RWPE1 (cell line): ENCODE measurements at regions not wholly inside any gene's neighbourhood (a gene's known extent, or its start where the extent isn't known, plus 50 kb on each side); places are given as distances from the start of the nearest gene placed in this dataset.

ENCODE experiments used
- CTCF ChIA-PET: fragments of 350-600 bp; sonication (Branson Sonifier 250); formaldehyde crosslinking; extraction: SDS; loops from one replicate; lab custom pipeline; 2021; lab: Yijun Ruan, JAX
- POLR2A ChIA-PET: fragments of 400-600 bp; formaldehyde crosslinking; extraction: SDS; loops from one replicate; lab custom pipeline; 2020; ENCODE audit warnings: antibody characterized with exemption; ENCODE audit not compliant: low non-redundant PET; lab: Yijun Ruan, JAX
- DNase-seq: peaks from one replicate; pipeline ENCODE4 v3.0.0; 2012; ENCODE audit warnings: low spot score
- H3K27ac ChIP-seq: fragments of 450-650 bp; 2 replicates; pipeline ENCODE4 v1.5.1; 2017
- TF ChIP-seq, protein P1 (sequence below): fragments of 450-650 bp; conservative IDR thresholded peaks from 2 replicates; pipeline ENCODE4 v1.5.1; 2017; ENCODE audit warnings: low read depth, mild to moderate bottlenecking

DNA sequence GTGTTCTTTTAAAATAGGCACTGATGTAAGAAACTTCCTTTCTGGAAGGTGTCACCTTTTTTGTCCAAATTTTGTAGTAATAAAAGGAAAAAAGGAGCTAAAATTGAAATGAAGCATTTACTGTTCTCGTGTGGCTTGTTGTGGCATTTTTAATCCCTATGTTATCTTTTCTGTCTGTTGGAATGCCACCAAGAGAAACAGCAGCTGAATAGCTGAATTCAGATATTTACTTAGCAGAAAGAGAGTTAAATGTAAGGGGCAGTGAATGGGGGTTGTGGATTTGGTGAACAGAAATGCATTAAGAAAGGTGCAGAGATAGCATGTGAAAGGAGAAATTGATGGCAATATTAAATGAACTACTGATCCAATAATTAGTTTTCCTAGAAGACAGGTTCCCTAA is 573.6 kb upstream of the EPHA7 start:
- ChIA-PET POLR2A (no interaction called here), CTCF (no interaction called here)
- no peak overlapping the region for H3K27ac ChIP-seq
- DNase-seq: no peak
- TF ChIP-seq, protein P1, sequence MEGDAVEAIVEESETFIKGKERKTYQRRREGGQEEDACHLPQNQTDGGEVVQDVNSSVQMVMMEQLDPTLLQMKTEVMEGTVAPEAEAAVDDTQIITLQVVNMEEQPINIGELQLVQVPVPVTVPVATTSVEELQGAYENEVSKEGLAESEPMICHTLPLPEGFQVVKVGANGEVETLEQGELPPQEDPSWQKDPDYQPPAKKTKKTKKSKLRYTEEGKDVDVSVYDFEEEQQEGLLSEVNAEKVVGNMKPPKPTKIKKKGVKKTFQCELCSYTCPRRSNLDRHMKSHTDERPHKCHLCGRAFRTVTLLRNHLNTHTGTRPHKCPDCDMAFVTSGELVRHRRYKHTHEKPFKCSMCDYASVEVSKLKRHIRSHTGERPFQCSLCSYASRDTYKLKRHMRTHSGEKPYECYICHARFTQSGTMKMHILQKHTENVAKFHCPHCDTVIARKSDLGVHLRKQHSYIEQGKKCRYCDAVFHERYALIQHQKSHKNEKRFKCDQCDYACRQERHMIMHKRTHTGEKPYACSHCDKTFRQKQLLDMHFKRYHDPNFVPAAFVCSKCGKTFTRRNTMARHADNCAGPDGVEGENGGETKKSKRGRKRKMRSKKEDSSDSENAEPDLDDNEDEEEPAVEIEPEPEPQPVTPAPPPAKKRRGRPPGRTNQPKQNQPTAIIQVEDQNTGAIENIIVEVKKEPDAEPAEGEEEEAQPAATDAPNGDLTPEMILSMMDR: no peak

DNA sequence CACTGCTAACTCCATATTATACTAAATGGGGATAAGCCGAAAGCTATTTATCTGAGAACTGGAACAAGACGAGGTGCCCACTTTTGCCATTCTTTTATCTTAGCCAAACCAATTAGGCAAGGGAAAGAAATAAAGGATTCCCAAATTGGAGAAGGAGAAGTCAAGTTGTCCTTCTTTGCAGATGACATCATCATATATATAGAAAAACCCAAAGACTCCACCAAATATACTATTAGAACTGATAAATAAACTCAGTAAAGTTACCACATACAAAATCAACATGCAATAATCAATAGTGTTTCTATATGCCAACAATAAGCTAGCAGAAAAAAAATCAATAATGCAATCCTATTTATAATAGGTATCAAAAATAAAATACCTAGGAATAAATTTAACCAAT is 570.3 kb upstream of the EPHA7 start:
- DNase-seq: no peak
- TF ChIP-seq, protein P1: no peak
- no peak overlapping the region for H3K27ac ChIP-seq
- ChIA-PET CTCF (no interaction called here), POLR2A (no interaction called here)

DNA sequence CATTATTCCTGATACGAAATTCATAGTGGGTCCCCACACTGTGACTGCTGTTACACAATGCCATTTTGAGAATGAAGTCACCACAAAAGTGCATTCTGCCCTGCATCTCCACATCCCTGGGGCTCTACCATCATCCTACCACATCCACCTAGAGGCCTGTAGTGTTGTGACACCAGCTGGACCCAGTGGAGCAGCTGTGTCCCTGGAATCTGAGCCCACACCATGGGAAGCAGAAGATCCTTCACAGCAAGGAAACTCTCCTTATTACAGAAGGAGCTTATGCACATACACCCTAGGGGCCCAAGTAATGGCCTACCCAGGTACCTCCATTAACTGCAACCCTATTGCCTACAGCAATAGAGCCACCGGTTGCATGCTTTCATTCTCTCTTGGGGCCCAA is 566.6 kb upstream of the EPHA7 start:
- POLR2A ChIA-PET: no interaction called here
- TF ChIP-seq, protein P1: no peak
- DNase-seq: no peak
- CTCF ChIA-PET: no interaction called here
- H3K27ac ChIP-seq: no peak overlapping the region

DNA sequence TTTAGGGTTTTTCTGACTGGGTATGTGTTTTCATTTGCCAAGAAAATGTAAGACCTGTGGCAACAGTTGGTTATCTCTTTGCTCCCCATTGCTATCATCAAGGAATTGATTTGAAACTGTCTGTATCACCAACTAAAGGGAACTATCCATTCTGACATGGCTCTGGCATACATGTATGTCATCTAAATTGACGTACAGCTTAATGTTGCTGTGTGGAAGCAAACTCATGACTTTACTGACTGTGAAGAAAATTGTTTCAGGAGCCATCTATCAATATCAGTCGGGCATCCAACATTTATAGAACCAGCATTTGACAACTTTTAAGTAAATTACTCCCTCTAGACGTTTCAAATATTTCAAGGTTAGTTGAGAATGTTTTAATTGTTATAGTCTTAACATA is 555.8 kb upstream of the EPHA7 start:
- CTCF ChIA-PET: no interaction called here
- no peak overlapping the region for H3K27ac ChIP-seq
- TF ChIP-seq, protein P1: no peak
- DNase-seq: no peak
- POLR2A ChIA-PET: no interaction called here

DNA sequence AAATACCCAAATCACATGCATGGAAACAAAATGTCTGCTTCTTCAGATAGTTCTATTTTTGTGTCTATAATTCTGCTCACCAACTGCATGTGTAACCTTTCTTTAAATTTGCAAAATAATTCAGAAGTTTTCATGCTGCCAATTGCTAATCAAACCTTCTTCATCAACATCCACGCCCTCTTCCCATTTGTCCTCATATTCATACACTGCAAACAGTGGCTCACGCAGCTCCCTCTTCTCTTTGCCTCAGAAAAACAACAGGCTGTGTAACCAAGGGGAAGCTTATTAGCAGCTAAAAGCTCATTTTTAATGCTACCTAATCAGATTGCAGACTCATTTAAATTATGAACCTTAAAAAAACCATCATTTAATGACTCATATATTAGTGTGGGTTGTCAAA is 555.0 kb upstream of the EPHA7 start:
- POLR2A ChIA-PET: no interaction called here
- DNase-seq: no peak
- H3K27ac ChIP-seq: no peak overlapping the region
- CTCF ChIA-PET: no interaction called here
- TF ChIP-seq, protein P1: no peak

DNA sequence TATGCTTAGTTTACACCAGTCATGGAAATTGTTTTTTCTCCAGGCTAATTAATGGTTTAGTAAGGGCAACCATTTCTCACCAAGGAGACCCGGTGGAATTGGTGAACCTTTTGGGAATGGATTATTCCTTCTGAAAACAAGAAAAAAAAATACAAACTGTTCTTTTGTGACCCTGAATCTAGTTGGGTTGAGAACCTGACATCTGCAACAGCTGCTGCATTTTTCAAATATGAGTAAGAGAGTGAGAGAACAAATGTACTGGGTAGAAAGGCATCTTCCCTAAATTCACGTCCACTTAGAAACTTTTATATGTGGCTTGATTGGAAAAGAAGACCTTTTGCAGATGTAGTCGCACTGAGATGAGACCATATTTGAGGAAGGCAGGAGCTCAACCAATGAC is 553.4 kb upstream of the EPHA7 start:
- CTCF ChIA-PET: no interaction called here
- TF ChIP-seq, protein P1: no peak
- H3K27ac ChIP-seq: no peak overlapping the region
- DNase-seq: no peak
- POLR2A ChIA-PET: no interaction called here

DNA sequence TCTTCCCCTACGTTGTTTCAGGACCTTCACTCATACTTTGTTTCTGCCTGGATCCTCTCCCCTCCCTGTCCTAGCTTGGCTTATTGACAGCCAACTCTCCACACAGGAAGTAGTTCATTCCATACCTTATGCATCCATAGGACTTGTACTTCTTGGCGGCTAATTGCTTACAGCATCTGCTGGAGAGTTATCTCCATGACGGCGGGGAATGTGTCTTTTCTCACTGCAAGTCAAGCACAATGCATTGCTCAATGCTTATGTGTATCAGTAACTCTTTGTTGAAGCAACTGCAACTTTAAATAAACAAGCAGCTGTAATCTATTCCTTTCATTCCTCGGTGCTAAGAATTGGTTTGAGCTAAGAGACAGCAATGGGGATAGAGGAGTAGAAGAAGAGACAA is 551.3 kb upstream of the EPHA7 start:
- POLR2A ChIA-PET: no interaction called here
- CTCF ChIA-PET: no interaction called here
- TF ChIP-seq, protein P1: no peak
- H3K27ac ChIP-seq: no peak overlapping the region
- no peak for DNase-seq
